ENCODE measurements at regions not wholly inside any gene's neighbourhood (a gene's known extent, or its start where the extent isn't known, plus 50 kb on each side); places are given as distances from the start of the nearest gene placed in this dataset.

- TF ChIP-seq CTCF (IDR thresholded peaks at IDR 0.05), result no peak
- no peak for TF ChIP-seq EZH2 (IDR thresholded peaks at IDR 0.05; ENCODE audit: borderline replicate concordance, insufficient read depth, low read depth, low read length, poor library complexity, severe bottlenecking)
These were observed 317.8 kb upstream of the C2CD4B start for GRCh38 chr15:62482785-62483429.

Measured in B cell (primary cell).